ENCODE measurements at regions not wholly inside any gene's neighbourhood (a gene's known extent, or its start where the extent isn't known, plus 50 kb on each side); places are given as distances from the start of the nearest gene placed in this dataset.

- TF ChIP-seq PRMT3 (CRISPR knock-in tag; IDR thresholded peaks at IDR 0.05; ENCODE audit: borderline replicate concordance, low read depth) (no peak), SMAD9 (CRISPR knock-in tag; IDR thresholded peaks at IDR 0.05) (no peak), ZBTB21 (CRISPR knock-in tag; IDR thresholded peaks at IDR 0.05) (no peak), HMGA1 (CRISPR knock-in tag; conservative IDR thresholded peaks at IDR 0.05) (no peak), ZNF549 (CRISPR knock-in tag; IDR thresholded peaks at IDR 0.05) (no peak), TOE1 (CRISPR knock-in tag; IDR thresholded peaks at IDR 0.05) (no peak), FLYWCH1 (CRISPR knock-in tag; IDR thresholded peaks at IDR 0.05) (no peak), ZNF747 (CRISPR knock-in tag; IDR thresholded peaks at IDR 0.05; ENCODE audit: borderline replicate concordance) (no peak), ZNF782 (CRISPR knock-in tag; IDR thresholded peaks at IDR 0.05; ENCODE audit: borderline replicate concordance) (no peak), RFXAP (CRISPR knock-in tag; IDR thresholded peaks at IDR 0.05; ENCODE audit: borderline replicate concordance) (no peak), NFE2L1 (CRISPR knock-in tag; IDR thresholded peaks at IDR 0.05; ENCODE audit: borderline replicate concordance) (no peak), NCOA1 (CRISPR knock-in tag; IDR thresholded peaks at IDR 0.05) (no peak), ZNF678 (CRISPR knock-in tag; IDR thresholded peaks at IDR 0.05) (no peak), NR2F1 (CRISPR knock-in tag; IDR thresholded peaks at IDR 0.05) (no peak)
- TF ChIP-seq, protein P1, sequence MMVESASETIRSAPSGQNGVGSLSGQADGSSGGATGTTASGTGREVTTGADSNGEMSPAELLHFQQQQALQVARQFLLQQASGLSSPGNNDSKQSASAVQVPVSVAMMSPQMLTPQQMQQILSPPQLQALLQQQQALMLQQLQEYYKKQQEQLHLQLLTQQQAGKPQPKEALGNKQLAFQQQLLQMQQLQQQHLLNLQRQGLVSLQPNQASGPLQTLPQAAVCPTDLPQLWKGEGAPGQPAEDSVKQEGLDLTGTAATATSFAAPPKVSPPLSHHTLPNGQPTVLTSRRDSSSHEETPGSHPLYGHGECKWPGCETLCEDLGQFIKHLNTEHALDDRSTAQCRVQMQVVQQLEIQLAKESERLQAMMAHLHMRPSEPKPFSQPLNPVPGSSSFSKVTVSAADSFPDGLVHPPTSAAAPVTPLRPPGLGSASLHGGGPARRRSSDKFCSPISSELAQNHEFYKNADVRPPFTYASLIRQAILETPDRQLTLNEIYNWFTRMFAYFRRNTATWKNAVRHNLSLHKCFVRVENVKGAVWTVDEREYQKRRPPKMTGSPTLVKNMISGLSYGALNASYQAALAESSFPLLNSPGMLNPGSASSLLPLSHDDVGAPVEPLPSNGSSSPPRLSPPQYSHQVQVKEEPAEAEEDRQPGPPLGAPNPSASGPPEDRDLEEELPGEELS (CRISPR knock-in tag; IDR thresholded peaks at IDR 0.05): no peak
- TF ChIP-seq, protein P2, sequence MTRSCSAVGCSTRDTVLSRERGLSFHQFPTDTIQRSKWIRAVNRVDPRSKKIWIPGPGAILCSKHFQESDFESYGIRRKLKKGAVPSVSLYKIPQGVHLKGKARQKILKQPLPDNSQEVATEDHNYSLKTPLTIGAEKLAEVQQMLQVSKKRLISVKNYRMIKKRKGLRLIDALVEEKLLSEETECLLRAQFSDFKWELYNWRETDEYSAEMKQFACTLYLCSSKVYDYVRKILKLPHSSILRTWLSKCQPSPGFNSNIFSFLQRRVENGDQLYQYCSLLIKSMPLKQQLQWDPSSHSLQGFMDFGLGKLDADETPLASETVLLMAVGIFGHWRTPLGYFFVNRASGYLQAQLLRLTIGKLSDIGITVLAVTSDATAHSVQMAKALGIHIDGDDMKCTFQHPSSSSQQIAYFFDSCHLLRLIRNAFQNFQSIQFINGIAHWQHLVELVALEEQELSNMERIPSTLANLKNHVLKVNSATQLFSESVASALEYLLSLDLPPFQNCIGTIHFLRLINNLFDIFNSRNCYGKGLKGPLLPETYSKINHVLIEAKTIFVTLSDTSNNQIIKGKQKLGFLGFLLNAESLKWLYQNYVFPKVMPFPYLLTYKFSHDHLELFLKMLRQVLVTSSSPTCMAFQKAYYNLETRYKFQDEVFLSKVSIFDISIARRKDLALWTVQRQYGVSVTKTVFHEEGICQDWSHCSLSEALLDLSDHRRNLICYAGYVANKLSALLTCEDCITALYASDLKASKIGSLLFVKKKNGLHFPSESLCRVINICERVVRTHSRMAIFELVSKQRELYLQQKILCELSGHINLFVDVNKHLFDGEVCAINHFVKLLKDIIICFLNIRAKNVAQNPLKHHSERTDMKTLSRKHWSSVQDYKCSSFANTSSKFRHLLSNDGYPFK (CRISPR knock-in tag; IDR thresholded peaks at IDR 0.05; ENCODE audit: borderline replicate concordance): no peak
- H3K27me3 ChIP-seq (ENCODE audit: control insufficient read depth in 1 of 2, insufficient read depth in 2 of 2, low read length in 2 of 2): no peaks in the 10 kb centered on the region; a peak in 1 of 5 replicates
- peaks cover 3% of the 10 kb centered on the region; the same call in 1 of the 2 replicates for H3K4me1 ChIP-seq (ENCODE audit: insufficient read depth, low read length)
- no peaks in the 10 kb centered on the region for H3K36me3 ChIP-seq (replicated peaks in 1 of 2; ENCODE audit: control insufficient read depth in 1 of 2, insufficient read depth in 2 of 2, low read length in 2 of 2)
- intact Hi-C loops (cut with micrococcal nuclease; ENCODE audit: unreplicated experiment): no loop called here
- H3K4me2 ChIP-seq (ENCODE audit: low read depth, low read length): no peak overlapping the region
- H3K27ac ChIP-seq (ENCODE audit: extremely low read length, insufficient read depth, low read length): no peak overlapping the region
- no peak for ATAC-seq
- H3K4me3 ChIP-seq (replicated peaks in 1 of 3; ENCODE audit: insufficient read depth in 1 of 3, low read depth in 2 of 3, low read length in 3 of 3): no peak overlapping the region
- WGBS (ENCODE audit: low lambda C conversion rate): 0% methylated on average over 4 of the region's 5 CpGs
- in situ Hi-C loops (cut with HindIII; ENCODE audit: extremely low pct_ligation_motif_present, low pct_unique_long_range_greater_than_20kb): no loop called here
- H3K9me3 ChIP-seq (ENCODE audit: low read length): no peaks in the 10 kb centered on the region
- CTCF ChIA-PET (ENCODE audit: low intra/inter-chr PET ratio, low total read pairs): no interaction called here
- H2AFZ ChIP-seq (ENCODE audit: low read length): no peak overlapping the region
- no peak for FAIRE-seq
- POLR2A ChIA-PET: no interaction called here
- no peaks in the 10 kb centered on the region for H4K20me1 ChIP-seq (ENCODE audit: insufficient read depth, low read length)
- no peaks in the 10 kb centered on the region for H3K79me2 ChIP-seq (ENCODE audit: insufficient read depth, low read length)
- no peak overlapping the region for H3K9ac ChIP-seq (ENCODE audit: insufficient read depth, low read depth, low read length)
- BruUV-seq (replicated peaks): no TSS peak
- DNase-seq (ENCODE audit: low spot score): no peak
These were observed 109.3 kb upstream of the PLET1 start for GRCh38 chr11:112369916-112370315.

Data from HepG2 (cell line).